CMK (cell line): ENCODE measurements at regions not wholly inside any gene's neighbourhood (a gene's known extent, or its start where the extent isn't known, plus 50 kb on each side); places are given as distances from the start of the nearest gene placed in this dataset.
"Not testable (repeated sequence)": the region's sequence is repeated elsewhere in the genome, so short reads cannot be mapped to it uniquely, and the experiment has no call there.

ENCODE experiments used
- DNase-seq: peaks from one replicate; pipeline ENCODE4 v3.0.0-alpha.2; 2010; ENCODE audit warnings: low read depth

GRCh38 chr12:131632652-131633023, 78.3 kb upstream of the SFSWAP start:
- DNase-seq, result not testable (repeated sequence)

- not testable (repeated sequence) for DNase-seq
Observed at GRCh38 chr12:131633610-131634009, 77.3 kb upstream of the SFSWAP start.

DNA sequence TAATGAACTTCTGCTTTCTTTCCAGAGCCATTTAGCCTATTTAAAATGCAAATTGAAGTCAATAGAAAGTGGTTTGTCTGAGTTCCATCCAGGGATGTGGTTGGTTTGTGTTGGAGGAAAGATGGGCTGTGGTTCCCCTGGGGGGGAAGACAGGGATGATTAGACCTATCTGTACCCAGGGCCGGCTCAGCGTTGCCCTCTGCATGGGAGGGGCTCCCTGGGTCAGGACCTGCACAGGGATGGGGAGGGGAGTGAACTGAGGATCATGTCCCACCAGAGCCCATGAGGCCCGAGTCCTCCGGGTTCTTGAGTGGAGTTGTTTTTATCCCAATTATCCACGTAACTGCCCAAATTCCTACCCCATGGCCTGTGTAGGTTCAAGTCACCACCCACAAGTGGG, 76.9 kb upstream of the SFSWAP start:
- DNase-seq, result no peak

GRCh38 chr12:131635012-131635411, 75.9 kb upstream of the SFSWAP start:
- not testable (repeated sequence) for DNase-seq

DNA sequence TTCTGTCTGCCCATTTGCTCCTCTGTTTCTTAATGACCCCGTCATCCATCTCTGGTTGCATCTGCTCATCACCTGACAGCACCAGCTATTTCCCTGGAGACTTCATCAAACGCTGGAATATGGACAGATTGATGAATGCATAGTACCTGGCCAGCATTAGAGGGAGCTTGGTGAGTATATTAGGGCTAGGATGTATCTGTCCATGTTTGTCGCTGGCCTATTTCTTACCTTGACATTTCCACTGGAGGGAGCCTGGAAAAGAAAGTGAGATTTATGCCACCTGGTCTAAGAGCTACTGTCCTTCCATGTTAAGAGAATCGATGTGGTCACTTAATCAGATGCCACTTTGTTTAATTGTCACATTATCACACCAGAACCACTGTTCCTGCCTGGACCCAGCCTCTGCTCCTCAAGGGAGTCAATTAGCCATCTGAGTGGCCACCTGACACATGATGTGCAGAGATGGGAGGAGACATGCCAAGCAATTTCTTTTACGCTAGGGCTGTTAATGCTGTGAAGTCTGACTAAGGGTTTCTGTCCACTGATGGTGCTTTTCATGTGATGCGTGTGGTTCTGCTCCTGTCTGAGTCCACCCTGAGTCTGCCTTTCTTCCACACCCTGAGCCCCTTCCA, 75.3 kb upstream of the SFSWAP start:
- no peak for DNase-seq

DNA sequence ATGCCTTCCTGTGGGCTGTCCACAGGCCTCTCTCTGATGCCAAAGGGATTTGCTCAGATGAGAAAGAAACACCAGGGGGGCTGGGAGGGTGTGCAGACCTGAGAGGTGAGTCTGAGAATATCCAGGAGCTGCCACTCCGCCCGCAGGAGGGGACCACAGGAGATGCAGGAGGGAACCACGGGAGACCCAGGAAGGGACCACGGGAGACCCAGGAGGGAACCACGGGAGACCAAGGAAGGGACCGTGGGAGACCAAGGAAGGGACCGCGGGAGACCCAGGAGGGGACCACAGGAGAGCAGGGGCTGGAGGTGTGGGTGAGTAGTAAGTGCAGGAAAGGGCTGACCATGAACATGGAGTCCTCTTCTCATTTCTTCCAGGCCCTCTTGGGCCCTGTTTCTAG, 74.6 kb upstream of the SFSWAP start:
- no peak for DNase-seq

DNA sequence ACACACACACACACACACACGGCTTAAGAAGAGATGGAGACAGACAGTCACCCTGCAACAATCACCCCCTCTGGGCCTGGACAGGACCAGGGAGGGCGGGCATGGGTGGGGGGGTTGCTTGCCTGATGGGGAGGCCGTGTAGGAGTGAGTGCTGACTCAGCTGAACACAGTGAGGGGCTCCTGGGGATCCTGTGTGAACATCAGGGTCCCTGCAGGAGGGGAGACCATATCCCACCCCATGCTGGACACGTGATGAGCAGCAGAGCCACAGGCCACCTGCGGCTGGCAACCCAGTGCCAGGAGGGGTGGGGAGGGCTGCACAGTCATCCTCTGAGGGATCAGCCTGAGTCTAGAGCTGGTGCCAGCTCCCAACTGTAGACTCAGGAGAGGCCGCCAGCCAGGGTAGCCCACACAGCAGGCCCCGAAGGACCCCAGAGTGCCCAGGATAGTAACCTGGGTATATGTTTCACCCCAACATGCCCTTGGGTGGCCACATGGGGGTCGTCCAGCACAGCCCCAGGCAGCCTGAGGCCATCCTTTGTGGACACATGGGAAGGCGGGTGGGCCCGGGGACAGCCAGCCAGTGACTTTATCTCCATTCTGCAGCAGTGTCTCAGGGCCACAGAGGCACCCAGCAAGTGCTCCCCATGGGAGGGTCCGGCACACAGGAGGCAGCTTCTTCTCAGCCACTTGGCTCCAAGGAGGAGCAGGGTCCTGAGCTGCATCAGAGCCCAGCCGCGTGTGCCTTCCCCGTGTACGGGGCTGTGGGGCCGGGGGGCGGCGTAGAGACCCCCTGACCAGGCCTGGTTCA, 73.7 kb upstream of the SFSWAP start:
- DNase-seq, result no peak

DNA sequence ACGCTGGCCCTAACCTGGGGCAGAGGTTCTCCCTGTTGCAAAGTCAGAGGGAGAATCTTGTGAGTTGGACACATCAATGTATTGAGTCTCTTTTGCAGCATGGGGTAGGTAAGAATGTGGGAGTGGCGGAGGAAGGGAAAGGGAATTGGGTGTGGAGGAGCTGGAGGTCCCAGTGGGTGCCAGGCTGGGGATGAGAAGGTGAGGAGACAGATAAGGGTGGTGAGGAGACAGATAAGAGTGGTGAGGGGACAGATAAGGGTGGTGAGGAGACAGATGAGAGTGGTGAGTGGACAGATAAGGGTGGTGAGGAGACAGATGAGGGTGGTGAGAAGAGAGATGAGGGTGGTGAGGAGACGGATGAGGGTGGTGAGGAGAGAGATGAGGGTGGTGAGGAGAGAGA, 72.9 kb upstream of the SFSWAP start:
- DNase-seq, result peak; percentile 45

DNA sequence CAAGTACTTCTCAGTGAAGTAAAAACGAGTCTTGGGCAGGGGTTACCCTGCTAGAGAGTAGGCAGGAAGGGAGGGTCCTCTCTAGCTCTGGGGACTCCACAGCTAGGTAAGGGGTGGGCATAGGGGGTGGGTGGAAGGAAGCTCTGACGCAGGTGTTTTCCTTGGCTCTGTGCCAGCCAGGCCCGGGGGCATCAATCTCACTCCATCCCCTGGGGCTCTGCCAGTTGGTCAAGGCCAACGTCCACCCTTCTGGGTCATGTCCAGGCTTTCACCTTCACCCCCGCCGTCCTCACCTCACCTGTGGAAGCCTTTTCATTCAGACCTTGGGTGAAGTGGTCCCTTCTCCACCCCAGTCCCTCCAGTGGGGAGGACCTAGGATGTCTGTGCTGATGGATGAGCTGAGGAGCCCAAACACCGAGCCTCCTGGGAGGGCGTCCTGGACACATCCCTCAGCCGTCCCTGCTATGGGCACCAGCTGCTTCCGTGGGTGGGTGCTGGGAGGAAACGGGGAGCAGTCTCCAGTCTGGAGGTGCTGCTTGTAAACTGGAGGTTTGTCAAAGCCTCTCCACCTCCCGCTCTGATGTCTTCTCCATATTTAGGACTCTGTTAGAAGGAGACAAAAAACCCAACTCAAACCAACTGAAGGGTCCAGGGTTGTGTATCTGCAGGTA, 71.5 kb upstream of the SFSWAP start:
- no peak for DNase-seq

DNA sequence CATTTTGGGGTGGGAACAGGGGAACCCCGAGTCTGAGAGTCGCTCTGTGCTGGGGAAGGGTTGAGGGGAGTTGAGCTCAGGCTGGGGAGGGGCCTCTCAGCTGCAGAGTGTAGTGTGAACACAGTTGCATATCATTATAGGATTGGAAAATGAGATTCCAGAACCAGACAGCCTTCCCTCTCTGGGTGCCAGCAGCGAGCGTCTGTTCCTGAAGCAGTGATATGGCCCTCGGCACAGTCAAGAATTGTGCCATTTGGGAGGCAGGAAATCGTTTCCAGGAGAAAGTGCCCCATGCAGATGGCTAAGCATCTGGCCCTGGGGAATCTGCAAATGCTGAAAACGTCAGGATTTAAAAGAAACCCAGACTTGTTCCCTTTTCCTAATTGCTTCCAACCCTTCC, 70.4 kb upstream of the SFSWAP start:
- DNase-seq, result no peak

DNA sequence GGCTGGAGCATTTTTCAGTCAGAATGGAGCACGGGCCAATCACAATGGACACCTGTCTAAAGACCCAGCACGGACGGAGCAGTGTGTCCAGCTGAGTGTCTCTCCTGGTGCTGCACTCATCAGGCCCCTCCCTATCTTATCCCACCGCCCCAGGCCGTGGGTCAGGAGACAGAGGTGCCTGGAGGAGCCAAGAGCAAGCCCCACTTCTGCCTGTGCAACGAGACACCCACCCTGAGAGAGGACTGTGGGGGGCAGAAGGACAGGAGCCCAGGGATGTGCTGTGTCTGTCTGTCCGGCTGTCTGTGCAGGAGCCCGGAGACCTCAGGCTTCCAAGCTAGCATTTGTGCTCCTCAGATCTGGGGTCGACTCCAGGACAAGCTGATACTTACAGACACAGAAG, 69.6 kb upstream of the SFSWAP start:
- DNase-seq, result no peak

DNA sequence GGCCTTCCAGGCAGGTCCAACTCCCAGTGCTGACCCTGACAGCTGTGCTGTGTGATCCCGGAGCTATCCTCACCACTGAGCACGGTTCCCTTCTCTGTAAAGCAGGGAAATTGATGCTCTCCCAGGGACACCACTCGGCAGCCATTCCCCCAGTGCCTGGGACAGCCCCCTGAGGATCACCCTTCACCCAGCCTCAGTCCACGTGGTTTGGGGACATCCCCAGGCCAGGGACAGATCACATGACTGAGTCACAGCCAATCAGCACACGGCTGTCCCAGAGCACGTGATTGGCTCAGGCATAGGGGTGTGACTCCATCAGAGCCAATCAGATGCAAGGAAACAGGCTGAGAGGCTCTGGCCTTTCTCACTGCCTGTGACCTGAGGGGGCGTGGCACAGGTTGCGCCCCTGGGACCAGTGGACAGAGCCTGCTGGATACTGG, 68.8 kb upstream of the SFSWAP start:
- no peak for DNase-seq

GRCh38 chr12:131642771-131643170, 68.1 kb upstream of the SFSWAP start:
- no peak for DNase-seq

DNA sequence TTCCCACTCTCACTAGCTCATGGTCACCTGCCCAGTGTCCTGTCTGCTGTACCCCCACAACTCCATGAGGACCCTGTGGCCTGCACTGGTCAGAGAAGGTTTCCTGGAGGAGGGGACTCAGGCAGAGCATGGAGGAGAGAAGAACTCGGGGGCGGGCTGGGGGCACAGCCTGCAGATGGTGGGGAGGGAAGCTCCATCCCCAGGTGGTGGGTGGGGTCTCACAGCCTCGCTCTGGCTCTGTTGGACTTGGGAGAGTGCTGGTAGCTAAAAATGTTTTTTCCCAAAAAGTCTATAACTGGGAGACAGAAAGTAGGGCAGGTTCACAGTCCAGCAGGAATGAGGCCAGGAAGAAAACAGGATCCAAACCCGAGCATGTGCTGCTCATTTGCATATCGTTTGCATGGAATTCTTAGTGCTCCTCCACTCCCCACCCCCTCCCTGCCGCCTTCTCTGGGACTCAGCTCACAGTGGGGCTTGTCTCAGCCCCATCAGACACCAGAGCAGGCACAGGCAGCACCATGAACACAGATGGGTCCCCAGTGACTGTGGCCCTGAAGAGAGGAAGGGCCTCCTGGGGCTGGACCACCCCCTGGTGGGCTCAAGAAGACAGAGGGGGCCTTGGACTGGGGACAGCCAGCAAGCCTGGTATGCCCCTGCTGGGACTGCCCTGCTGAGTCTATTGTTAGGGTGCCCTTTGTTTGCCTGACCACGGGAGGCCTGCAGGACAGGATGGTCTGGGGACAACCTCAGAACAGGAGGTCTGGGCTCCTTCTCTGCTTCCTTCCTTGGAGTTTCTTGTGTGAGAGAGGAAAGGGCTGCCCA, 67.0 kb upstream of the SFSWAP start:
- DNase-seq, result no peak

GRCh38 chr12:131644481-131644880, 66.4 kb upstream of the SFSWAP start:
- DNase-seq, result no peak

- DNase-seq, result not testable (repeated sequence)
Observed at GRCh38 chr12:131644917-131645316, 66.0 kb upstream of the SFSWAP start.

DNA sequence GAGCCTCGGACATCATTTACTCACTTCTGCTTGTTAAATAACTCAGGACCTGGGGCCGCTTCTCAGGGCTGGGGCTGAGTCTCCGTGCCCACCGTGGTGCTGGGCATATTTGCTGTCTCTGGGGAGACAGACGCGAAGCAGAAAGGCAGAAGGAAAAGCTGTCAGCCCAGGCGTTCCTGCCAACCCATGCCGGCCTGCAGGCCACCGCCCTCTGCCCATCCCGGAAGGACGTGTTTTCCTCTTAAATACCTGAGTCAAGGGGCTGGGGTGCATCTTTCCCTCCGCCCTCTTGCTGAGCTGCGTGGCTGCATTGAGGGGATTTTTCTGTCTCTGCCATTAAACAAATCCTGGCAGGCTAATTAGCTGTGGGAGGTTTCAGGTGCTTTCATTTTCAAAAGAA, 65.3 kb upstream of the SFSWAP start:
- DNase-seq, result not testable (repeated sequence)

- not testable (repeated sequence) for DNase-seq
Observed at GRCh38 chr12:131646444-131646843, 64.4 kb upstream of the SFSWAP start.

- DNase-seq, result no peak
Observed at GRCh38 chr12:131647667-131648066, 63.2 kb upstream of the SFSWAP start.

GRCh38 chr12:131655469-131656174, 55.3 kb upstream of the SFSWAP start:
- DNase-seq, result not testable (repeated sequence)

DNA sequence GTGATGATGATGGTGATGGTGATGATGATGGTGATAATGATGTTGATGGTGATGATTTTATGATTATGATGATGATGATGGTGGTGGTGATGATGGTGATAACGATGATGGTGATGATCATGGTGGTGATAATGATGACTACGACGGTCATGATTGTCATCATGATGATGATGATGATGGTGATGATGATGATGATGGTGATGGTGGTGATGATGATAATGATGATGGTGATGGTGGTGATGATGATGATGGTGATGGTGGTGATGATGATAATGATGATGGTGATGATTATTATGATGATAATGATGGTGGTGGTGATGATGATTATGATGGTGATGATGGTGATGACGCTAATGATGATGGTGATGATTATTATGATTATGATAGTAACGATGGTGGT, 54.1 kb upstream of the SFSWAP start:
- DNase-seq, result not testable (repeated sequence)

DNA sequence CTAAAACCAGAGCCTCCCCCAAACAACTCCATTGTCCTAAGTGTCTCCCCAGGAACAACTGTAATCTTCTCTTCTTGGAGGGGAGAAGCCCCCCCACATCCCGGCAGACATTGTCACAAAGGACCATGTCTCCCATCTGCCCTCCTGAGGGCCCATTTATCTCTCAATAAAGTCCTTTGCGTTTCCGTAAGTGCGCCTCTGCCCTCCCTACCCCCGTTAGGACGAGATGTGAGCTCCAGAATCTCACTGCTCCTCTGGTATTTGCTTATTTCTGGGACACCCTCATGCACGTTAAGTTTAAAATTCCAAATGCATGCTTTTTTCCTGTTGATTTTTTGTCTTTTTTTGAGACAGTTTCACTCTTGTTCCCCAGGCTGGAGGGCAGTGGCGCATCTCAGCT, 52.3 kb upstream of the SFSWAP start:
- DNase-seq, result not testable (repeated sequence)
